ENCODE measurements at regions not wholly inside any gene's neighbourhood (a gene's known extent, or its start where the extent isn't known, plus 50 kb on each side); places are given as distances from the start of the nearest gene placed in this dataset.

- DNase-seq (ENCODE audit: low read depth, low spot score) (no peak), ATAC-seq (no peak)
- no peak overlapping the region for H3K4me3 ChIP-seq (ENCODE audit: low read depth in 2 of 2, low read length in 2 of 2)
- TF ChIP-seq TCF7L2 (IDR thresholded peaks at IDR 0.05; ENCODE audit: low read depth, low read length) = no peak
- no peak for TF ChIP-seq POLR2AphosphoS5 (IDR thresholded peaks at IDR 0.05; ENCODE audit: low read depth, low read length)
- no peaks in the 10 kb centered on the region for H3K9me3 ChIP-seq (ENCODE audit: control insufficient read depth, insufficient read depth, low read depth, low read length)
- CTCF ChIA-PET = no interaction called here
- no TSS peak for BruUV-seq (replicated peaks)
- H3K27me3 ChIP-seq (ENCODE audit: control insufficient read depth, insufficient read depth, low read length) = no peaks in the 10 kb centered on the region
- in situ Hi-C loops (cut with HindIII; ENCODE audit: low pct_unique_long_range_greater_than_20kb, low sequenced_read_pairs) = no loop called here
- intact Hi-C loops (cut with micrococcal nuclease; ENCODE audit: unreplicated experiment) = no loop called here
- H3K36me3 ChIP-seq (ENCODE audit: control insufficient read depth, insufficient read depth, low read length) = no peaks in the 10 kb centered on the region
- H3K4me1 ChIP-seq (ENCODE audit: control insufficient read depth, insufficient read depth, low read length) = no peaks in the 10 kb centered on the region
- H3K27ac ChIP-seq (ENCODE audit: low read length) = no peak overlapping the region
- POLR2A ChIA-PET = no interaction called here
These were observed 222.6 kb downstream of the KDM5D start for GRCh38 chrY:19521976-19522375.

GRCh38 chrY:19503092-19503449 lies 241.5 kb downstream of the KDM5D start:
- Histone ChIP-seq H3K27me3 (ENCODE audit: control insufficient read depth, insufficient read depth, low read length) (no peaks in the 10 kb centered on the region), H3K9me3 (ENCODE audit: control insufficient read depth, insufficient read depth, low read depth, low read length) (no peaks in the 10 kb centered on the region), H3K4me3 (ENCODE audit: low read depth in 2 of 2, low read length in 2 of 2) (no peak overlapping the region), H3K4me1 (ENCODE audit: control insufficient read depth, insufficient read depth, low read length) (no peaks in the 10 kb centered on the region), H3K27ac (ENCODE audit: low read length) (no peak overlapping the region), H3K36me3 (ENCODE audit: control insufficient read depth, insufficient read depth, low read length) (no peaks in the 10 kb centered on the region)
- no TSS peak for BruUV-seq (replicated peaks)
- intact Hi-C loops (cut with micrococcal nuclease; ENCODE audit: unreplicated experiment) (no loop called here), in situ Hi-C loops (cut with HindIII; ENCODE audit: low pct_unique_long_range_greater_than_20kb, low sequenced_read_pairs) (no loop called here)
- CTCF ChIA-PET = no interaction called here
- POLR2A ChIA-PET = no interaction called here
- TF ChIP-seq CTCF (IDR thresholded peaks at IDR 0.05) = no peak
- TF ChIP-seq REST (IDR thresholded peaks at IDR 0.05; ENCODE audit: insufficient read depth in 1 of 2, low read depth in 2 of 2, low read length in 1 of 2) = no peak
- TF ChIP-seq SIN3A (IDR thresholded peaks at IDR 0.05; ENCODE audit: borderline replicate concordance, insufficient read depth, low read depth, low read length) = no peak
- no peak for TF ChIP-seq TCF7L2 (IDR thresholded peaks at IDR 0.05; ENCODE audit: low read depth, low read length)
- TF ChIP-seq POLR2AphosphoS5 (IDR thresholded peaks at IDR 0.05; ENCODE audit: low read depth, low read length) = no peak
- ATAC-seq = no peak
- DNase-seq (ENCODE audit: low read depth, low spot score) = no peak

- ATAC-seq = no peak
These were observed 242.1 kb downstream of the KDM5D start for GRCh38 chrY:19502169-19503091.

More at GRCh38 chrY:19502169-19503091, 242.1 kb downstream of the KDM5D start:
- no peak for TF ChIP-seq POLR2AphosphoS5 (IDR thresholded peaks at IDR 0.05; ENCODE audit: low read depth, low read length)
- TF ChIP-seq REST (IDR thresholded peaks at IDR 0.05; ENCODE audit: insufficient read depth in 1 of 2, low read depth in 2 of 2, low read length in 1 of 2) = no peak
- TF ChIP-seq SIN3A (IDR thresholded peaks at IDR 0.05; ENCODE audit: borderline replicate concordance, insufficient read depth, low read depth, low read length) = no peak
- no peak for TF ChIP-seq CTCF (IDR thresholded peaks at IDR 0.05)
- TF ChIP-seq TCF7L2 (IDR thresholded peaks at IDR 0.05; ENCODE audit: low read depth, low read length) = no peak
- in situ Hi-C loops (cut with HindIII; ENCODE audit: low pct_unique_long_range_greater_than_20kb, low sequenced_read_pairs) (no loop called here), intact Hi-C loops (cut with micrococcal nuclease; ENCODE audit: unreplicated experiment) (no loop called here)
- CTCF ChIA-PET = no interaction called here
- DNase-seq (ENCODE audit: low read depth, low spot score) = no peak
- Histone ChIP-seq H3K9me3 (ENCODE audit: control insufficient read depth, insufficient read depth, low read depth, low read length) (no peaks in the 10 kb centered on the region), H3K4me1 (ENCODE audit: control insufficient read depth, insufficient read depth, low read length) (no peaks in the 10 kb centered on the region), H3K36me3 (ENCODE audit: control insufficient read depth, insufficient read depth, low read length) (no peaks in the 10 kb centered on the region), H3K4me3 (ENCODE audit: low read depth in 2 of 2, low read length in 2 of 2) (no peak overlapping the region), H3K27me3 (ENCODE audit: control insufficient read depth, insufficient read depth, low read length) (no peaks in the 10 kb centered on the region), H3K27ac (ENCODE audit: low read length) (no peak overlapping the region)
- POLR2A ChIA-PET = no interaction called here
- BruUV-seq (replicated peaks) = no TSS peak
